Ascending aorta (tissue), 2 donors: ENCODE measurements at regions not wholly inside any gene's neighbourhood (a gene's known extent, or its start where the extent isn't known, plus 50 kb on each side); places are given as distances from the start of the nearest gene placed in this dataset.
A peak's percentile ranks its signal among the peaks of the same experiment; 100 is the strongest.

ENCODE experiments used
- DNase-seq, 2 donors: peaks; one replicate each; pipeline ENCODE4 v3.0.0-alpha.2; 2019; ENCODE audit warnings: low spot score in 2 of 2
- H3K27ac ChIP-seq, 2 donors: fragments of 200-600 bp; sonication (generic); one replicate each; pipeline ENCODE4 v1.5.1; 2016 to 2017; ENCODE audit warnings: mild to moderate bottlenecking in 1 of 2
- H3K27me3 ChIP-seq: fragments of 200-600 bp; sonication (generic); one replicate; pipeline ENCODE4 v1.5.1; 2017
- H3K36me3 ChIP-seq, 2 donors: fragments of 200-600 bp; sonication (generic); one replicate each; pipeline ENCODE4 v1.5.1; 2016
- H3K4me1 ChIP-seq, 2 donors: fragments of 200-600 bp; sonication (generic); one replicate each; pipeline ENCODE4 v1.5.1; 2016 to 2017; ENCODE audit warnings: mild to moderate bottlenecking in 1 of 2
- H3K4me3 ChIP-seq, 2 donors: fragments of 200-600 bp; sonication (generic); one replicate each; pipeline ENCODE4 v1.5.1; 2016 to 2017; ENCODE audit warnings: mild to moderate bottlenecking in 1 of 2
- H3K9me3 ChIP-seq, 2 donors: fragments of 200-600 bp; sonication (generic); one replicate each; pipeline ENCODE4 v1.5.1; 2016
- CTCF ChIP-seq, 3 experiments: fragments of 200-600 bp in 2 of 3; fragments of 450-650 bp in 1 of 3; sonication (generic) in 2 of 3; IDR thresholded peaks; one replicate each; pipeline ENCODE4 v1.5.1; 2016 to 2019; ENCODE audit warnings: antibody characterized with exemption in 3 of 3, mild to moderate bottlenecking in 1 of 3, moderate library complexity in 1 of 3
- intact Hi-C: fragments of 100-400 bp; cut with DNase I; formaldehyde crosslinking; loops from one replicate; pipeline ENCODE4 v1.15.1; 2023

- intact Hi-C loops, result no loop called here
- DNase-seq, result no peak
- no peaks in the 10 kb centered on the region for H3K36me3 ChIP-seq
Measured at GRCh38 chr18:56298935-56299334, 339.5 kb downstream of the TXNL1 start.

GRCh38 chr18:56296381-56296780, 342.0 kb downstream of the TXNL1 start:
- no peak for DNase-seq
- no peak for TF ChIP-seq CTCF (IDR thresholded peaks at IDR 0.05)
- intact Hi-C loops, result no loop called here

More at GRCh38 chr18:56298935-56299334, 339.5 kb downstream of the TXNL1 start:
- Histone ChIP-seq H3K27ac (no peak overlapping the region), H3K4me1 (no peaks in the 10 kb centered on the region), H3K9me3 (no peaks in the 10 kb centered on the region), H3K27me3 (no peaks in the 10 kb centered on the region), H3K4me3 (no peak overlapping the region)
- TF ChIP-seq CTCF (IDR thresholded peaks at IDR 0.05), result peak in 1 of 3 experiments; percentile 5

GRCh38 chr18:56294484-56295183, 343.8 kb downstream of the TXNL1 start:
- no peak for TF ChIP-seq CTCF (IDR thresholded peaks at IDR 0.05)
- intact Hi-C loops, result no loop called here
- no peak overlapping the region for H3K4me3 ChIP-seq

More at GRCh38 chr18:56296381-56296780, 342.0 kb downstream of the TXNL1 start:
- Histone ChIP-seq H3K27ac (no peak overlapping the region), H3K27me3 (no peaks in the 10 kb centered on the region), H3K9me3 (no peaks in the 10 kb centered on the region), H3K4me3 (no peak overlapping the region), H3K36me3 (no peaks in the 10 kb centered on the region), H3K4me1 (no peaks in the 10 kb centered on the region)

GRCh38 chr18:56291294-56291693, 347.1 kb downstream of the TXNL1 start:
- H3K27me3 ChIP-seq, result no peaks in the 10 kb centered on the region
- no peak overlapping the region for H3K4me3 ChIP-seq
- H3K36me3 ChIP-seq, result no peaks in the 10 kb centered on the region
- no peak for DNase-seq
- no peaks in the 10 kb centered on the region for H3K4me1 ChIP-seq
- H3K27ac ChIP-seq, result no peak overlapping the region
- TF ChIP-seq CTCF (IDR thresholded peaks at IDR 0.05), result no peak
- H3K9me3 ChIP-seq, result no peaks in the 10 kb centered on the region
- intact Hi-C loops, result no loop called here

More at GRCh38 chr18:56294484-56295183, 343.8 kb downstream of the TXNL1 start:
- Histone ChIP-seq H3K9me3 (no peaks in the 10 kb centered on the region), H3K36me3 (no peaks in the 10 kb centered on the region), H3K4me1 (no peaks in the 10 kb centered on the region), H3K27ac (no peak overlapping the region), H3K27me3 (no peaks in the 10 kb centered on the region)
- no peak for DNase-seq

GRCh38 chr18:56289381-56289780, 349.0 kb downstream of the TXNL1 start:
- intact Hi-C loops, result no loop called here
- H3K4me3 ChIP-seq, result no peak overlapping the region

More at GRCh38 chr18:56289381-56289780, 349.0 kb downstream of the TXNL1 start:
- Histone ChIP-seq H3K9me3 (no peaks in the 10 kb centered on the region), H3K27me3 (no peaks in the 10 kb centered on the region), H3K27ac (no peak overlapping the region), H3K36me3 (no peaks in the 10 kb centered on the region), H3K4me1 (no peaks in the 10 kb centered on the region)
- TF ChIP-seq CTCF (IDR thresholded peaks at IDR 0.05), result no peak
- no peak for DNase-seq
